Neural progenitor cell (in vitro differentiated cells): ENCODE measurements at regions not wholly inside any gene's neighbourhood (a gene's known extent, or its start where the extent isn't known, plus 50 kb on each side); places are given as distances from the start of the nearest gene placed in this dataset.
"Not testable (repeated sequence)": the region's sequence is repeated elsewhere in the genome, so short reads cannot be mapped to it uniquely, and the experiment has no call there.

Experiments used
- CTCF ChIP-seq: fragments of 200-600 bp; sonication (generic); IDR thresholded peaks from 2 replicates; pipeline ENCODE4 v1.5.1; 2017; ENCODE audit warnings: antibody characterized with exemption, mild to moderate bottlenecking
- EZH2 ChIP-seq: fragments of 200-600 bp; sonication (generic); IDR thresholded peaks from 2 replicates; pipeline ENCODE4 v1.6.1; 2017; ENCODE audit warnings: antibody characterized with exemption, mild to moderate bottlenecking, moderate library complexity
- EZH2phosphoT487 ChIP-seq: fragments of 200-600 bp; sonication (generic); IDR thresholded peaks from 2 replicates; pipeline ENCODE4 v1.6.1; 2017; ENCODE audit warnings: antibody characterized with exemption

GRCh38 chr10:38271031-38271430, 176.9 kb downstream of the ZNF37A start:
- not testable (repeated sequence) for TF ChIP-seq CTCF, EZH2phosphoT487, EZH2
